Loucy (cell line): ENCODE measurements at regions not wholly inside any gene's neighbourhood (a gene's known extent, or its start where the extent isn't known, plus 50 kb on each side); places are given as distances from the start of the nearest gene placed in this dataset.

Source experiments
- H2AFZ ChIP-seq: fragments of 200-600 bp; sonication (generic); 2 replicates; pipeline ENCODE4 v1.6.0; 2016; ENCODE audit warnings: antibody characterized with exemption, mild to moderate bottlenecking, low read length, moderate library complexity
- H3F3A ChIP-seq: fragments of 200-600 bp; 2 replicates; pipeline ENCODE4 v1.6.0; 2016; ENCODE audit warnings: antibody characterized with exemption, low read depth, mild to moderate bottlenecking
- H3K27me3 ChIP-seq: fragments of 200-600 bp; sonication (generic); 2 replicates; pipeline ENCODE4 v1.6.1; 2014; ENCODE audit warnings: low read length, mild to moderate bottlenecking; ENCODE audit not compliant: insufficient read depth, poor library complexity, severe bottlenecking
- H3K36me3 ChIP-seq: fragments of 200-600 bp; sonication (generic); 2 replicates; pipeline ENCODE4 v1.6.1; 2016; ENCODE audit warnings: low read length; ENCODE audit not compliant: insufficient read depth
- H3K4me1 ChIP-seq: fragments of 200-600 bp; sonication (generic); 2 replicates; pipeline ENCODE4 v1.5.1; 2014; ENCODE audit warnings: low read length, mild to moderate bottlenecking; ENCODE audit not compliant: insufficient read depth, poor library complexity, severe bottlenecking
- H3K4me2 ChIP-seq: fragments of 200-600 bp; sonication (generic); 2 replicates; pipeline ENCODE4 v1.6.0; 2014; ENCODE audit warnings: antibody characterized with exemption, low read length, low read depth, mild to moderate bottlenecking; ENCODE audit not compliant: poor library complexity, severe bottlenecking
- H3K4me3 ChIP-seq: fragments of 200-600 bp; sonication (generic); 2 replicates; pipeline ENCODE4 v1.5.1; 2014; ENCODE audit warnings: low read length, mild to moderate bottlenecking, mixed read lengths; ENCODE audit not compliant: poor library complexity, severe bottlenecking
- H3K79me2 ChIP-seq: fragments of 200-600 bp; sonication (generic); 2 replicates; pipeline ENCODE4 v1.6.1; 2014; ENCODE audit warnings: low read length; ENCODE audit not compliant: insufficient read depth
- H3K9ac ChIP-seq: fragments of 200-600 bp; sonication (generic); 2 replicates; pipeline ENCODE4 v1.6.0; 2014; ENCODE audit warnings: mild to moderate bottlenecking, low read depth, low read length, moderate library complexity; ENCODE audit not compliant: poor library complexity, severe bottlenecking
- H3K9me2 ChIP-seq: fragments of 200-600 bp; sonication (generic); replicated peaks from 2 replicates; pipeline ENCODE4 v1.6.1; 2016; ENCODE audit warnings: low read depth, low read length, mixed read lengths
- H3K9me3 ChIP-seq: fragments of 200-600 bp; sonication (generic); 2 replicates; pipeline ENCODE4 v1.6.1; 2014; ENCODE audit warnings: mild to moderate bottlenecking, antibody characterized with exemption, low read length, low read depth; ENCODE audit not compliant: insufficient read depth
- H4K20me1 ChIP-seq: fragments of 200-600 bp; sonication (generic); 2 replicates; pipeline ENCODE4 v1.6.0; 2014; ENCODE audit warnings: antibody characterized with exemption, low read length, mild to moderate bottlenecking; ENCODE audit not compliant: insufficient read depth, poor library complexity, severe bottlenecking
- CTCF ChIP-seq: fragments of 200-600 bp; sonication (generic); conservative IDR thresholded peaks from 2 replicates; pipeline ENCODE4 v1.5.1; 2014; ENCODE audit warnings: mild to moderate bottlenecking, antibody characterized with exemption, low read length
- EZH2phosphoT487 ChIP-seq: fragments of 200-600 bp; IDR thresholded peaks from 2 replicates; pipeline ENCODE4 v1.6.1; 2018; ENCODE audit warnings: antibody characterized with exemption, mild to moderate bottlenecking, moderate library complexity, borderline replicate concordance

- TF ChIP-seq CTCF (no peak), EZH2phosphoT487 (no peak)
- no peaks in the 10 kb centered on the region for H3K79me2 ChIP-seq
- no peaks in the 10 kb centered on the region for H4K20me1 ChIP-seq
- no peaks in the 10 kb centered on the region for H3K9me3 ChIP-seq
- H3K9me2 ChIP-seq: no peaks in the 10 kb centered on the region
- no peaks in the 10 kb centered on the region for H3F3A ChIP-seq
- H3K4me1 ChIP-seq: no peaks in the 10 kb centered on the region
- no peak overlapping the region for H2AFZ ChIP-seq
- H3K27me3 ChIP-seq: no peaks in the 10 kb centered on the region
- no peaks in the 10 kb centered on the region for H3K36me3 ChIP-seq
- no peak overlapping the region for H3K9ac ChIP-seq
- no peak overlapping the region for H3K4me3 ChIP-seq
- H3K4me2 ChIP-seq: no peak overlapping the region
Measured at GRCh38 chr7:126040114-126041045, 1110.8 kb upstream of the POT1 start.

DNA sequence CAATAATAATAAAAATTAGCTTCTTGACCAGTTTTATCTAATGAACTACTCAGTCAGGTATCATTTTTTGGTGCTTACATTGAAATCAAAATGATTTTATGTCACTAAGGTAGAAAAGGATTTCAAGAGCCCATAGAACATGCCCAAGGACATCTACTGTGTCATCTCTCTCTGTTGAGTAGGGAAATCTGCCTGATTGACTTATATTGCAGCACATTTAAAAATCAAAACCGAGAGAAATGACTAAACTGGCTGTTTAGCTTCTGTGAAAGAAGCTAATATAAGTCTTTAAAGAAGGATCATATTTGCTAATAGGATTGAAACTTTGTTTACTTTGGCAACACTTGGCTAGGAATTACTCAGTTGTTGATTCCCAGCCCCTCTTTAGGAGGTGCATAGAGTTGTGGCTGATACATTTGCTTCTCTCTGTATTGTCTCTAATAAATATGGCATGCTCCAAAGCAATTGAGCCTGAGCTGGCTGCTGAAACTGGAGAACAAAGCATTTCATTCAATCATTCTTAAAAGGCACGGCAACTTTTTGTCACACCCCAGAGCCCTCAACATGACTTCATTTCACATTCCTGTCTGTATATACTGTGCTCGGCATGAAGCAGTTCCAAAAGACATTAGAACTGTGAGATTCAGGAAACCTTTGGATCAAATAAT, 1096.9 kb upstream of the POT1 start:
- H3K4me2 ChIP-seq: no peak overlapping the region
- no peak overlapping the region for H3K4me3 ChIP-seq
- H3K79me2 ChIP-seq: no peaks in the 10 kb centered on the region
- no peaks in the 10 kb centered on the region for H3K9me2 ChIP-seq
- no peaks in the 10 kb centered on the region for H3K36me3 ChIP-seq
- no peak overlapping the region for H2AFZ ChIP-seq
- no peaks in the 10 kb centered on the region for H3F3A ChIP-seq
- no peaks in the 10 kb centered on the region for H3K27me3 ChIP-seq
- no peaks in the 10 kb centered on the region for H4K20me1 ChIP-seq
- no peaks in the 10 kb centered on the region for H3K4me1 ChIP-seq
- H3K9ac ChIP-seq: no peak overlapping the region
- no peaks in the 10 kb centered on the region for H3K9me3 ChIP-seq
- TF ChIP-seq CTCF (no peak), EZH2phosphoT487 (no peak)

- no peaks in the 10 kb centered on the region for H3K27me3 ChIP-seq
Measured at GRCh38 chr7:126022452-126022851, 1092.8 kb upstream of the POT1 start.

More at GRCh38 chr7:126022452-126022851, 1092.8 kb upstream of the POT1 start:
- H2AFZ ChIP-seq: no peak overlapping the region
- H3K36me3 ChIP-seq: no peaks in the 10 kb centered on the region
- no peak overlapping the region for H3K4me2 ChIP-seq
- no peaks in the 10 kb centered on the region for H3K79me2 ChIP-seq
- H4K20me1 ChIP-seq: no peaks in the 10 kb centered on the region
- no peaks in the 10 kb centered on the region for H3K9me3 ChIP-seq
- H3K4me3 ChIP-seq: no peak overlapping the region
- TF ChIP-seq CTCF (no peak), EZH2phosphoT487 (no peak)
- no peaks in the 10 kb centered on the region for H3K4me1 ChIP-seq
- no peaks in the 10 kb centered on the region for H3F3A ChIP-seq
- H3K9ac ChIP-seq: no peak overlapping the region
- H3K9me2 ChIP-seq: no peaks in the 10 kb centered on the region
